GM23248 (cell line): ENCODE measurements at regions not wholly inside any gene's neighbourhood (a gene's known extent, or its start where the extent isn't known, plus 50 kb on each side); places are given as distances from the start of the nearest gene placed in this dataset.

Source experiments
- EZH2 ChIP-seq: fragments of 200-600 bp; sonication (generic); IDR thresholded peaks from 2 replicates; pipeline ENCODE4 v1.6.1; 2018; ENCODE audit warnings: antibody characterized with exemption, mild to moderate bottlenecking; ENCODE audit not compliant: insufficient read depth, poor library complexity, severe bottlenecking
- EZH2phosphoT487 ChIP-seq: fragments of 200-600 bp; sonication (generic); IDR thresholded peaks from 2 replicates; pipeline ENCODE4 v1.6.1; 2018; ENCODE audit warnings: antibody characterized with exemption, moderate library complexity, mild to moderate bottlenecking, low read depth; ENCODE audit not compliant: insufficient read depth

- TF ChIP-seq EZH2 (no peak), EZH2phosphoT487 (no peak)
Observed at GRCh38 chr3:35257641-35258040, 381.7 kb upstream of the ARPP21 start.
